Lower lobe of right lung (tissue), 2 donors: ENCODE measurements at regions not wholly inside any gene's neighbourhood (a gene's known extent, or its start where the extent isn't known, plus 50 kb on each side); places are given as distances from the start of the nearest gene placed in this dataset.

Experiments
- ATAC-seq, 2 donors: fragments of 200-7000 bp; cut with Tn5 transposase; one replicate each; pipeline ENCODE4 v1.9.1; 2020 to 2022; ENCODE audit warnings: mild to moderate bottlenecking in 2 of 2, moderate library complexity in 2 of 2
- DNase-seq: peaks from one replicate; pipeline ENCODE4 v3.0.0-alpha.2; 2020
- H3K27ac ChIP-seq: fragments of 200-600 bp; one replicate; pipeline ENCODE4 v1.8.0; 2022
- H3K27me3 ChIP-seq: fragments of 200-600 bp; one replicate; pipeline ENCODE4 v1.8.0; 2022; ENCODE audit warnings: low read depth
- H3K36me3 ChIP-seq: fragments of 200-600 bp; one replicate; pipeline ENCODE4 v1.8.0; 2022; ENCODE audit warnings: mild to moderate bottlenecking
- H3K4me1 ChIP-seq: fragments of 200-600 bp; one replicate; pipeline ENCODE4 v1.8.0; 2022
- H3K4me3 ChIP-seq: fragments of 200-600 bp; one replicate; pipeline ENCODE4 v1.8.0; 2022; ENCODE audit warnings: mild to moderate bottlenecking
- H3K9me3 ChIP-seq: fragments of 200-600 bp; one replicate; pipeline ENCODE4 v1.8.0; 2022
- CTCF ChIP-seq: fragments of 200-600 bp; IDR thresholded peaks from one replicate; pipeline ENCODE4 v1.8.0; 2022; ENCODE audit warnings: antibody characterized with exemption, mild to moderate bottlenecking
- intact Hi-C: fragments of 100-400 bp; cut with DNase I; formaldehyde crosslinking; loops from one replicate; pipeline ENCODE4 v1.11.0; 2022
- donor health status: DM: no; HTN: yes; CAD: no; lungs with severe emphysema.

- H3K4me1 ChIP-seq, result no peaks in the 10 kb centered on the region
- H3K27me3 ChIP-seq, result no peaks in the 10 kb centered on the region
- no peaks in the 10 kb centered on the region for H3K9me3 ChIP-seq
- no peak for TF ChIP-seq CTCF
- H3K27ac ChIP-seq, result no peak overlapping the region
- intact Hi-C loops, result no loop called here
- ATAC-seq, result no peak
- no peaks in the 10 kb centered on the region for H3K36me3 ChIP-seq
- no peak for DNase-seq
- no peak overlapping the region for H3K4me3 ChIP-seq
These were observed 908.9 kb upstream of the ADGRL2 start for GRCh38 chr1:80891871-80892270.

GRCh38 chr1:80882553-80882952 is 918.2 kb upstream of the ADGRL2 start:
- Histone ChIP-seq H3K36me3 (no peaks in the 10 kb centered on the region), H3K9me3 (no peaks in the 10 kb centered on the region), H3K27ac (no peak overlapping the region), H3K4me3 (no peak overlapping the region), H3K27me3 (no peaks in the 10 kb centered on the region), H3K4me1 (no peaks in the 10 kb centered on the region)
- DNase-seq (no peak), ATAC-seq (no peak)
- intact Hi-C loops, result no loop called here
- no peak for TF ChIP-seq CTCF

- Histone ChIP-seq H3K4me3 (no peak overlapping the region), H3K27me3 (no peaks in the 10 kb centered on the region), H3K36me3 (no peaks in the 10 kb centered on the region), H3K27ac (no peak overlapping the region), H3K9me3 (no peaks in the 10 kb centered on the region), H3K4me1 (no peaks in the 10 kb centered on the region)
- intact Hi-C loops, result no loop called here
- TF ChIP-seq CTCF, result no peak
- DNase-seq (no peak), ATAC-seq (no peak)
These were observed 922.4 kb upstream of the ADGRL2 start for GRCh38 chr1:80878343-80878742.

- Histone ChIP-seq H3K27ac (no peak overlapping the region), H3K36me3 (no peaks in the 10 kb centered on the region), H3K27me3 (no peaks in the 10 kb centered on the region), H3K4me1 (no peaks in the 10 kb centered on the region), H3K4me3 (no peak overlapping the region), H3K9me3 (no peaks in the 10 kb centered on the region)
- intact Hi-C loops, result no loop called here
- DNase-seq, result no peak
- no peak for ATAC-seq
- no peak for TF ChIP-seq CTCF
These were observed 924.7 kb upstream of the ADGRL2 start for GRCh38 chr1:80876035-80876434.

- TF ChIP-seq CTCF, result no peak
- DNase-seq, result no peak
- no peaks in the 10 kb centered on the region for H3K9me3 ChIP-seq
- no peak for ATAC-seq
- no peak overlapping the region for H3K4me3 ChIP-seq
- intact Hi-C loops, result no loop called here
- H3K4me1 ChIP-seq, result no peaks in the 10 kb centered on the region
- H3K27me3 ChIP-seq, result no peaks in the 10 kb centered on the region
- H3K36me3 ChIP-seq, result no peaks in the 10 kb centered on the region
- H3K27ac ChIP-seq, result no peak overlapping the region
These were observed 931.4 kb upstream of the ADGRL2 start for GRCh38 chr1:80869299-80869698.

- H3K4me3 ChIP-seq, result no peak overlapping the region
- TF ChIP-seq CTCF, result no peak
- H3K27me3 ChIP-seq, result no peaks in the 10 kb centered on the region
- ATAC-seq (no peak), DNase-seq (no peak)
- no peaks in the 10 kb centered on the region for H3K9me3 ChIP-seq
- H3K27ac ChIP-seq, result no peak overlapping the region
- no peaks in the 10 kb centered on the region for H3K36me3 ChIP-seq
- no peaks in the 10 kb centered on the region for H3K4me1 ChIP-seq
- intact Hi-C loops, result no loop called here
These were observed 952.8 kb upstream of the ADGRL2 start for GRCh38 chr1:80847904-80848303.
